ENCODE measurements at regions not wholly inside any gene's neighbourhood (a gene's known extent, or its start where the extent isn't known, plus 50 kb on each side); places are given as distances from the start of the nearest gene placed in this dataset.

DNA sequence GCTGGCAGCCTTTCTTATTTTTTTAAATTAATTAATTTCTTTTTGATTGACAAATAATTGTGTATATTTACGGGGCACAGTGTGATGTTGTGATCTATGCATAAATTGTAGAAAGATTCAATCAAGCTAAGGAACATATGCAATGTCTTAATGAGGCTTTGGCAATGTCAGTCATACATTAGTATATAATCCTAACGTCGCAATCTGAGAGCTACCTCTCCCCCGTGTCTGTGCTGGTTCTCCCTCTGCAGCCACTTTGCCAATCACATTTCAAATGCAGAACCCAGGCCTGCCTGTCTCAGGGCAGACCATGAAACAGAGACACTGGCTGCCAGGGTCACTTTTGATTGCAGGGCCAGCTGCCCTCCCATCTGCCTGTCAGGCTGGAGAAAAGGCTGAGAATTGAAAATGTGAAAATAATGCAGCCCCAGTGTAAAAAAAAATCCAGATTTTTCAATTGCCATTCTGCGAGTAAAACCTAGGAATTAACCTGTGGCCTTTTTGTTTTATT is 56.3 kb downstream of the SLC24A2 start:
- TF ChIP-seq, protein P1, sequence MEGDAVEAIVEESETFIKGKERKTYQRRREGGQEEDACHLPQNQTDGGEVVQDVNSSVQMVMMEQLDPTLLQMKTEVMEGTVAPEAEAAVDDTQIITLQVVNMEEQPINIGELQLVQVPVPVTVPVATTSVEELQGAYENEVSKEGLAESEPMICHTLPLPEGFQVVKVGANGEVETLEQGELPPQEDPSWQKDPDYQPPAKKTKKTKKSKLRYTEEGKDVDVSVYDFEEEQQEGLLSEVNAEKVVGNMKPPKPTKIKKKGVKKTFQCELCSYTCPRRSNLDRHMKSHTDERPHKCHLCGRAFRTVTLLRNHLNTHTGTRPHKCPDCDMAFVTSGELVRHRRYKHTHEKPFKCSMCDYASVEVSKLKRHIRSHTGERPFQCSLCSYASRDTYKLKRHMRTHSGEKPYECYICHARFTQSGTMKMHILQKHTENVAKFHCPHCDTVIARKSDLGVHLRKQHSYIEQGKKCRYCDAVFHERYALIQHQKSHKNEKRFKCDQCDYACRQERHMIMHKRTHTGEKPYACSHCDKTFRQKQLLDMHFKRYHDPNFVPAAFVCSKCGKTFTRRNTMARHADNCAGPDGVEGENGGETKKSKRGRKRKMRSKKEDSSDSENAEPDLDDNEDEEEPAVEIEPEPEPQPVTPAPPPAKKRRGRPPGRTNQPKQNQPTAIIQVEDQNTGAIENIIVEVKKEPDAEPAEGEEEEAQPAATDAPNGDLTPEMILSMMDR (IDR thresholded peaks at IDR 0.05), result no peak
- TF ChIP-seq, protein P2, sequence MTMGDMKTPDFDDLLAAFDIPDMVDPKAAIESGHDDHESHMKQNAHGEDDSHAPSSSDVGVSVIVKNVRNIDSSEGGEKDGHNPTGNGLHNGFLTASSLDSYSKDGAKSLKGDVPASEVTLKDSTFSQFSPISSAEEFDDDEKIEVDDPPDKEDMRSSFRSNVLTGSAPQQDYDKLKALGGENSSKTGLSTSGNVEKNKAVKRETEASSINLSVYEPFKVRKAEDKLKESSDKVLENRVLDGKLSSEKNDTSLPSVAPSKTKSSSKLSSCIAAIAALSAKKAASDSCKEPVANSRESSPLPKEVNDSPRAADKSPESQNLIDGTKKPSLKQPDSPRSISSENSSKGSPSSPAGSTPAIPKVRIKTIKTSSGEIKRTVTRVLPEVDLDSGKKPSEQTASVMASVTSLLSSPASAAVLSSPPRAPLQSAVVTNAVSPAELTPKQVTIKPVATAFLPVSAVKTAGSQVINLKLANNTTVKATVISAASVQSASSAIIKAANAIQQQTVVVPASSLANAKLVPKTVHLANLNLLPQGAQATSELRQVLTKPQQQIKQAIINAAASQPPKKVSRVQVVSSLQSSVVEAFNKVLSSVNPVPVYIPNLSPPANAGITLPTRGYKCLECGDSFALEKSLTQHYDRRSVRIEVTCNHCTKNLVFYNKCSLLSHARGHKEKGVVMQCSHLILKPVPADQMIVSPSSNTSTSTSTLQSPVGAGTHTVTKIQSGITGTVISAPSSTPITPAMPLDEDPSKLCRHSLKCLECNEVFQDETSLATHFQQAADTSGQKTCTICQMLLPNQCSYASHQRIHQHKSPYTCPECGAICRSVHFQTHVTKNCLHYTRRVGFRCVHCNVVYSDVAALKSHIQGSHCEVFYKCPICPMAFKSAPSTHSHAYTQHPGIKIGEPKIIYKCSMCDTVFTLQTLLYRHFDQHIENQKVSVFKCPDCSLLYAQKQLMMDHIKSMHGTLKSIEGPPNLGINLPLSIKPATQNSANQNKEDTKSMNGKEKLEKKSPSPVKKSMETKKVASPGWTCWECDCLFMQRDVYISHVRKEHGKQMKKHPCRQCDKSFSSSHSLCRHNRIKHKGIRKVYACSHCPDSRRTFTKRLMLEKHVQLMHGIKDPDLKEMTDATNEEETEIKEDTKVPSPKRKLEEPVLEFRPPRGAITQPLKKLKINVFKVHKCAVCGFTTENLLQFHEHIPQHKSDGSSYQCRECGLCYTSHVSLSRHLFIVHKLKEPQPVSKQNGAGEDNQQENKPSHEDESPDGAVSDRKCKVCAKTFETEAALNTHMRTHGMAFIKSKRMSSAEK (CRISPR knock-in tag; IDR thresholded peaks at IDR 0.05; ENCODE audit: borderline replicate concordance), result no peak
- TF ChIP-seq RELA (CRISPR knock-in tag; IDR thresholded peaks at IDR 0.05; ENCODE audit: borderline replicate concordance), result no peak
- TF ChIP-seq, protein P3, sequence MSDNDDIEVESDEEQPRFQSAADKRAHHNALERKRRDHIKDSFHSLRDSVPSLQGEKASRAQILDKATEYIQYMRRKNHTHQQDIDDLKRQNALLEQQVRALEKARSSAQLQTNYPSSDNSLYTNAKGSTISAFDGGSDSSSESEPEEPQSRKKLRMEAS (CRISPR knock-in tag; IDR thresholded peaks at IDR 0.05), result no peak
- TF ChIP-seq ZNF121 (CRISPR knock-in tag; IDR thresholded peaks at IDR 0.05), result no peak
- TF ChIP-seq SP1 (CRISPR knock-in tag; conservative IDR thresholded peaks at IDR 0.05), result no peak
- TF ChIP-seq, protein P4, sequence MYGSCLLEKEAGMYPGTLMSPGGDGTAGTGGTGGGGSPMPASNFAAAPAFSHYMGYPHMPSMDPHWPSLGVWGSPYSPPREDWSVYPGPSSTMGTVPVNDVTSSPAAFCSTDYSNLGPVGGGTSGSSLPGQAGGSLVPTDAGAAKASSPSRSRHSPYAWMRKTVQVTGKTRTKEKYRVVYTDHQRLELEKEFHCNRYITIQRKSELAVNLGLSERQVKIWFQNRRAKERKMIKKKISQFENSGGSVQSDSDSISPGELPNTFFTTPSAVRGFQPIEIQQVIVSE (CRISPR knock-in tag; IDR thresholded peaks at IDR 0.05; ENCODE audit: borderline replicate concordance), result no peak
- TF ChIP-seq, protein P5, sequence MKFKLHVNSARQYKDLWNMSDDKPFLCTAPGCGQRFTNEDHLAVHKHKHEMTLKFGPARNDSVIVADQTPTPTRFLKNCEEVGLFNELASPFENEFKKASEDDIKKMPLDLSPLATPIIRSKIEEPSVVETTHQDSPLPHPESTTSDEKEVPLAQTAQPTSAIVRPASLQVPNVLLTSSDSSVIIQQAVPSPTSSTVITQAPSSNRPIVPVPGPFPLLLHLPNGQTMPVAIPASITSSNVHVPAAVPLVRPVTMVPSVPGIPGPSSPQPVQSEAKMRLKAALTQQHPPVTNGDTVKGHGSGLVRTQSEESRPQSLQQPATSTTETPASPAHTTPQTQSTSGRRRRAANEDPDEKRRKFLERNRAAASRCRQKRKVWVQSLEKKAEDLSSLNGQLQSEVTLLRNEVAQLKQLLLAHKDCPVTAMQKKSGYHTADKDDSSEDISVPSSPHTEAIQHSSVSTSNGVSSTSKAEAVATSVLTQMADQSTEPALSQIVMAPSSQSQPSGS (CRISPR knock-in tag; IDR thresholded peaks at IDR 0.05; ENCODE audit: borderline replicate concordance, low read depth), result no peak
- TF ChIP-seq, protein P6, sequence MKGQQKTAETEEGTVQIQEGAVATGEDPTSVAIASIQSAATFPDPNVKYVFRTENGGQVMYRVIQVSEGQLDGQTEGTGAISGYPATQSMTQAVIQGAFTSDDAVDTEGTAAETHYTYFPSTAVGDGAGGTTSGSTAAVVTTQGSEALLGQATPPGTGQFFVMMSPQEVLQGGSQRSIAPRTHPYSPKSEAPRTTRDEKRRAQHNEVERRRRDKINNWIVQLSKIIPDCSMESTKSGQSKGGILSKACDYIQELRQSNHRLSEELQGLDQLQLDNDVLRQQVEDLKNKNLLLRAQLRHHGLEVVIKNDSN (CRISPR knock-in tag; IDR thresholded peaks at IDR 0.05), result no peak
- TF ChIP-seq, protein P7, sequence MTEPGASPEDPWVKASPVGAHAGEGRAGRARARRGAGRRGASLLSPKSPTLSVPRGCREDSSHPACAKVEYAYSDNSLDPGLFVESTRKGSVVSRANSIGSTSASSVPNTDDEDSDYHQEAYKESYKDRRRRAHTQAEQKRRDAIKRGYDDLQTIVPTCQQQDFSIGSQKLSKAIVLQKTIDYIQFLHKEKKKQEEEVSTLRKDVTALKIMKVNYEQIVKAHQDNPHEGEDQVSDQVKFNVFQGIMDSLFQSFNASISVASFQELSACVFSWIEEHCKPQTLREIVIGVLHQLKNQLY (CRISPR knock-in tag; IDR thresholded peaks at IDR 0.05), result no peak
- no peak for TF ChIP-seq KAT7 (CRISPR knock-in tag; IDR thresholded peaks at IDR 0.05; ENCODE audit: borderline replicate concordance)
- TF ChIP-seq NR1H2 (CRISPR knock-in tag; IDR thresholded peaks at IDR 0.05), result no peak

All from WTC11 (cell line).